ENCODE measurements at regions not wholly inside any gene's neighbourhood (a gene's known extent, or its start where the extent isn't known, plus 50 kb on each side); places are given as distances from the start of the nearest gene placed in this dataset.
"Not testable (repeated sequence)": the region's sequence is repeated elsewhere in the genome, so short reads cannot be mapped to it uniquely, and the experiment has no call there.

GRCh38 chr4:19123681-19124080 is 1102.1 kb upstream of the LCORL start:
- no peak for DNase-seq

- no peak for DNase-seq
Measured at GRCh38 chr4:19119904-19120560, 1098.5 kb upstream of the LCORL start.

GRCh38 chr4:19117022-19117421 is 1095.5 kb upstream of the LCORL start:
- no peak for DNase-seq

GRCh38 chr4:19104176-19104575 is 1082.6 kb upstream of the LCORL start:
- DNase-seq, result no peak

- no peak for DNase-seq
Measured at GRCh38 chr4:19095491-19096046, 1074.0 kb upstream of the LCORL start.

- DNase-seq, result no peak
Measured at GRCh38 chr4:19093951-19094350, 1072.4 kb upstream of the LCORL start.

GRCh38 chr4:19092797-19093196 is 1071.2 kb upstream of the LCORL start:
- no peak for DNase-seq

- DNase-seq, result no peak
Measured at GRCh38 chr4:19074036-19074435, 1052.5 kb upstream of the LCORL start.

GRCh38 chr4:19063662-19064061 is 1042.1 kb upstream of the LCORL start:
- no peak for DNase-seq

- no peak for DNase-seq
Measured at GRCh38 chr4:19054916-19055315, 1033.4 kb upstream of the LCORL start.

GRCh38 chr4:19051831-19052230 is 1030.3 kb upstream of the LCORL start:
- no peak for DNase-seq

- no peak for DNase-seq
Measured at GRCh38 chr4:19047279-19047880, 1025.8 kb upstream of the LCORL start.

- DNase-seq, result no peak
Measured at GRCh38 chr4:19039816-19040215, 1018.3 kb upstream of the LCORL start.

- no peak for DNase-seq
Measured at GRCh38 chr4:19038231-19038630, 1016.7 kb upstream of the LCORL start.

- peak; percentile 5 for DNase-seq
Measured at GRCh38 chr4:19033816-19034733, 1012.5 kb upstream of the LCORL start.

- DNase-seq, result no peak
Measured at GRCh38 chr4:19030536-19030935, 1009.0 kb upstream of the LCORL start.

- peak; percentile 34 for DNase-seq
Measured at GRCh38 chr4:19030048-19030447, 1008.5 kb upstream of the LCORL start.

GRCh38 chr4:19026281-19026680 is 1004.7 kb upstream of the LCORL start:
- no peak for DNase-seq

- no peak for DNase-seq
Measured at GRCh38 chr4:19025031-19025430, 1003.5 kb upstream of the LCORL start.

- DNase-seq, result no peak
Measured at GRCh38 chr4:19024047-19024446, 1002.5 kb upstream of the LCORL start.

- DNase-seq, result no peak
Measured at GRCh38 chr4:19021617-19022016, 1000.1 kb upstream of the LCORL start.

GRCh38 chr4:19016550-19016949 is 995.0 kb upstream of the LCORL start:
- not testable (repeated sequence) for DNase-seq

GRCh38 chr4:19014594-19014993 is 993.0 kb upstream of the LCORL start:
- no peak for DNase-seq

GRCh38 chr4:19010761-19011160 is 989.2 kb upstream of the LCORL start:
- DNase-seq, result no peak

All from fibroblast of skin of right biceps (primary cell).